ENCODE measurements at regions not wholly inside any gene's neighbourhood (a gene's known extent, or its start where the extent isn't known, plus 50 kb on each side); places are given as distances from the start of the nearest gene placed in this dataset.

GRCh38 chr7:41328544-41328943 is 374.3 kb downstream of the INHBA start (continued):
- no peak for TF ChIP-seq E2F8 (IDR thresholded peaks at IDR 0.05; ENCODE audit: low read depth, partially characterized antibody)
- no peak for TF ChIP-seq CEBPZ (IDR thresholded peaks at IDR 0.05; ENCODE audit: low read depth, low read length)
- TF ChIP-seq ZNF384 (IDR thresholded peaks at IDR 0.05; ENCODE audit: borderline replicate concordance, low read depth, low read length), result no peak
- TF ChIP-seq SREBF2 (IDR thresholded peaks at IDR 0.05; ENCODE audit: low read length), result no peak
- no peak for TF ChIP-seq MLLT1 (IDR thresholded peaks at IDR 0.05)
- no peak for TF ChIP-seq ZBTB11 (CRISPR knock-in tag; IDR thresholded peaks at IDR 0.05)
- TF ChIP-seq RB1 (IDR thresholded peaks at IDR 0.05; ENCODE audit: borderline replicate concordance), result no peak
- no peak for TF ChIP-seq POLR2A (IDR thresholded peaks at IDR 0.05; ENCODE audit: low read depth, low read length)

Measured in GM12878 (cell line).